ENCODE measurements at regions not wholly inside any gene's neighbourhood (a gene's known extent, or its start where the extent isn't known, plus 50 kb on each side); places are given as distances from the start of the nearest gene placed in this dataset.

- Mint-ChIP-seq H3K27ac (ENCODE audit: unreplicated experiment) (no peak overlapping the region), H3K4me3 (no peak overlapping the region), H3K27me3 (ENCODE audit: low read depth) (no peaks in the 10 kb centered on the region), H3K36me3 (ENCODE audit: low read depth) (no peaks in the 10 kb centered on the region), H3K4me1 (peaks cover 7% of the 10 kb centered on the region), H3K9me3 (no peaks in the 10 kb centered on the region)
- no peak for DNase-seq (ENCODE audit: low read depth, low spot score)
- no peak for TF ChIP-seq CTCF (conservative IDR thresholded peaks at IDR 0.05)
Measured at GRCh38 chr3:150136242-150136641, 165.5 kb upstream of the PFN2 start.

- DNase-seq (ENCODE audit: low read depth, low spot score) = no peak
- TF ChIP-seq CTCF (conservative IDR thresholded peaks at IDR 0.05) = no peak
- H3K9me3 Mint-ChIP-seq = no peaks in the 10 kb centered on the region
- no peaks in the 10 kb centered on the region for H3K27me3 Mint-ChIP-seq (ENCODE audit: low read depth)
- no peak overlapping the region for H3K4me3 Mint-ChIP-seq
- no peak overlapping the region for H3K27ac Mint-ChIP-seq (ENCODE audit: unreplicated experiment)
- H3K36me3 Mint-ChIP-seq (ENCODE audit: low read depth) = no peaks in the 10 kb centered on the region
- peaks cover 7% of the 10 kb centered on the region for H3K4me1 Mint-ChIP-seq
Measured at GRCh38 chr3:150135287-150135721, 164.6 kb upstream of the PFN2 start.

GRCh38 chr3:150133293-150133692, 162.6 kb upstream of the PFN2 start:
- DNase-seq (ENCODE audit: low read depth, low spot score) = no peak
- Mint-ChIP-seq H3K27me3 (ENCODE audit: low read depth) (no peaks in the 10 kb centered on the region), H3K27ac (ENCODE audit: unreplicated experiment) (no peak overlapping the region)

GRCh38 chr3:150132101-150132749, 161.5 kb upstream of the PFN2 start:
- H3K9me3 Mint-ChIP-seq = no peaks in the 10 kb centered on the region
- peaks cover 18% of the 10 kb centered on the region for H3K4me1 Mint-ChIP-seq
- DNase-seq (ENCODE audit: low read depth, low spot score) = no peak
- no peak for TF ChIP-seq CTCF (conservative IDR thresholded peaks at IDR 0.05)
- H3K4me3 Mint-ChIP-seq = no peak overlapping the region
- no peak overlapping the region for H3K27ac Mint-ChIP-seq (ENCODE audit: unreplicated experiment)
- no peaks in the 10 kb centered on the region for H3K27me3 Mint-ChIP-seq (ENCODE audit: low read depth)
- H3K36me3 Mint-ChIP-seq (ENCODE audit: low read depth) = no peaks in the 10 kb centered on the region

More at GRCh38 chr3:150133293-150133692, 162.6 kb upstream of the PFN2 start:
- peaks cover 16% of the 10 kb centered on the region for H3K4me1 Mint-ChIP-seq
- no peaks in the 10 kb centered on the region for H3K9me3 Mint-ChIP-seq
- no peak overlapping the region for H3K4me3 Mint-ChIP-seq
- TF ChIP-seq CTCF (conservative IDR thresholded peaks at IDR 0.05) = no peak
- H3K36me3 Mint-ChIP-seq (ENCODE audit: low read depth) = no peaks in the 10 kb centered on the region

- H3K27ac Mint-ChIP-seq (ENCODE audit: unreplicated experiment) = no peak overlapping the region
- H3K4me1 Mint-ChIP-seq = peaks cover 18% of the 10 kb centered on the region
- H3K27me3 Mint-ChIP-seq (ENCODE audit: low read depth) = no peaks in the 10 kb centered on the region
- DNase-seq (ENCODE audit: low read depth, low spot score) = no peak
- no peak overlapping the region for H3K4me3 Mint-ChIP-seq
- H3K36me3 Mint-ChIP-seq (ENCODE audit: low read depth) = no peaks in the 10 kb centered on the region
- no peaks in the 10 kb centered on the region for H3K9me3 Mint-ChIP-seq
- TF ChIP-seq CTCF (conservative IDR thresholded peaks at IDR 0.05) = no peak
Measured at GRCh38 chr3:150131663-150132062, 161.0 kb upstream of the PFN2 start.

Measured in neural crest cell (in vitro differentiated cells).